HepG2 (cell line): ENCODE measurements at regions not wholly inside any gene's neighbourhood (a gene's known extent, or its start where the extent isn't known, plus 50 kb on each side); places are given as distances from the start of the nearest gene placed in this dataset.

Experiments
- ATAC-seq: fragments of 200-7000 bp; cut with Tn5 transposase; 3 replicates; pipeline ENCODE4 v1.9.1; 2020; ENCODE audit warnings: mild to moderate bottlenecking, moderate library complexity
- BruUV-seq: library from RNA; stranded (reverse); fragments of 400-500 nt; replicated peaks from 2 replicates; lab custom pipeline; 2021; lab: Mats Ljungman, UMichigan
- CTCF ChIA-PET: fragments of 300-600 bp; formaldehyde crosslinking; extraction: SDS; loops from one replicate; lab custom pipeline; 2021; ENCODE audit warnings: low total read pairs, inconsistent platforms, low intra/inter-chr PET ratio; lab: Yijun Ruan, JAX
- POLR2A ChIA-PET: fragments of 350-600 bp; sonication (Branson Sonifier 250); formaldehyde crosslinking; loops from one replicate; lab custom pipeline; 2020; ENCODE audit warnings: antibody characterized with exemption, inconsistent platforms; lab: Yijun Ruan, JAX
- DNase-seq: peaks from one replicate; pipeline ENCODE4 v3.0.0-alpha.2; 2015; ENCODE audit warnings: low spot score
- FAIRE-seq: peaks from 3 replicates; lab custom pipeline; 2011; peaks lifted over from hg19 to GRCh38; lab: Jason Lieb, UNC
- H2AFZ ChIP-seq: one replicate; pipeline ENCODE4 v1.6.1; 2011; ENCODE audit warnings: low read length, inconsistent platforms
- H3K27ac ChIP-seq: fragments of 300-600 bp; 3 replicates; pipeline ENCODE4 v1.8.0; 2011; ENCODE audit warnings: mixed run types, mild to moderate bottlenecking, mixed read lengths, low read length, inconsistent platforms; ENCODE audit not compliant: insufficient read depth; ENCODE audit errors: extremely low read length
- H3K27me3 ChIP-seq, 2 experiments: fragments of 200-600 bp in 1 of 2; 2 replicates in 1 of 2; 3 replicates in 1 of 2; pipeline versions ENCODE4 v1.6.0 to v1.8.0; 2011; ENCODE audit warnings: low read length in 2 of 2, mild to moderate bottlenecking in 2 of 2, moderate library complexity in 2 of 2, inconsistent platforms in 1 of 2; ENCODE audit not compliant: insufficient read depth in 2 of 2, control insufficient read depth in 1 of 2
- H3K36me3 ChIP-seq, 2 experiments: fragments of 200-600 bp in 1 of 2; replicated peaks in 1 of 2; 2 replicates in 1 of 2; 3 replicates in 1 of 2; pipeline versions ENCODE4 v1.5.1 to v1.8.0; 2011; ENCODE audit warnings: low read length in 2 of 2, inconsistent platforms in 1 of 2; ENCODE audit not compliant: insufficient read depth in 2 of 2, control insufficient read depth in 1 of 2
- H3K4me1 ChIP-seq: 2 replicates; pipeline ENCODE4 v1.5.1; 2012; ENCODE audit warnings: low read length, inconsistent platforms; ENCODE audit not compliant: insufficient read depth
- H3K4me2 ChIP-seq: 2 replicates; pipeline ENCODE4 v1.6.0; 2011; ENCODE audit warnings: low read depth, low read length, inconsistent platforms
- H3K4me3 ChIP-seq, 3 experiments: fragments of 200-600 bp in 1 of 3; sonication (generic), shearing (Covaris generic) in 1 of 3; replicated peaks in 1 of 3; 2 replicates each; pipeline ENCODE4 v1.5.1; 2011 to 2016; ENCODE audit warnings: low read length in 3 of 3, inconsistent platforms in 2 of 3, low read depth in 2 of 3, mild to moderate bottlenecking in 2 of 3, control low read depth in 1 of 3, mixed read lengths in 1 of 3; ENCODE audit not compliant: insufficient read depth in 1 of 3
- H3K79me2 ChIP-seq: one replicate; pipeline ENCODE4 v1.6.1; 2011; ENCODE audit warnings: low read length, inconsistent platforms; ENCODE audit not compliant: insufficient read depth
- H3K9ac ChIP-seq: 2 replicates; pipeline ENCODE4 v1.6.0; 2011; ENCODE audit warnings: mild to moderate bottlenecking, low read depth, low read length, inconsistent platforms; ENCODE audit not compliant: insufficient read depth
- H3K9me3 ChIP-seq: 2 replicates; pipeline ENCODE4 v1.5.1; 2012; ENCODE audit warnings: mild to moderate bottlenecking, low read length
- H4K20me1 ChIP-seq: 2 replicates; pipeline ENCODE4 v1.6.0; 2011; ENCODE audit warnings: inconsistent platforms, mild to moderate bottlenecking, low read length, moderate library complexity; ENCODE audit not compliant: insufficient read depth
- AKAP8 ChIP-seq: sonication (generic); formaldehyde crosslinking; IDR thresholded peaks from 2 replicates; pipeline ENCODE4 v1.5.1; 2020; ENCODE audit warnings: mild to moderate bottlenecking, missing genetic modification reagents
- BRF2 ChIP-seq: sonication (generic); formaldehyde crosslinking; IDR thresholded peaks from 2 replicates; pipeline ENCODE4 v1.8.1; 2022; ENCODE audit warnings: mild to moderate bottlenecking, missing genetic modification reagents
- CHD2 ChIP-seq: IDR thresholded peaks from 2 replicates; pipeline ENCODE4 v1.6.1; 2011; ENCODE audit warnings: low read depth, low read length, improper control_type of control experiment
- FOXK1 ChIP-seq: sonication (generic); formaldehyde crosslinking; IDR thresholded peaks from 2 replicates; pipeline ENCODE4 v1.4.0; 2020; ENCODE audit warnings: low read depth, missing genetic modification reagents, borderline replicate concordance
- HNRNPH1 ChIP-seq: fragments of 200-400 bp; formaldehyde crosslinking; optimal IDR thresholded peaks from 2 replicates; pipeline ENCODE3; 2017; ENCODE audit warnings: mild to moderate bottlenecking, low read depth, low read length
- MAFG ChIP-seq: sonication (generic); formaldehyde crosslinking; IDR thresholded peaks from 2 replicates; pipeline ENCODE4 v1.5.1; 2020; ENCODE audit warnings: mild to moderate bottlenecking, missing genetic modification reagents
- MAZ ChIP-seq, 2 experiments: sonication (generic) in 1 of 2; formaldehyde crosslinking in 1 of 2; IDR thresholded peaks; 2 replicates each; pipeline versions ENCODE4 v1.5.0 to v1.6.1; 2012 to 2020; ENCODE audit warnings: low read depth in 2 of 2, mild to moderate bottlenecking in 2 of 2, borderline replicate concordance in 1 of 2, improper control_type of control experiment in 1 of 2, low read length in 1 of 2, missing genetic modification reagents in 1 of 2, moderate library complexity in 1 of 2
- MXI1 ChIP-seq: IDR thresholded peaks from 3 replicates; pipeline ENCODE4 v1.6.1; 2012; ENCODE audit warnings: low read depth, low read length, inconsistent platforms, borderline replicate concordance
- NBN ChIP-seq: fragments of 450-650 bp; conservative IDR thresholded peaks from 2 replicates; pipeline ENCODE4 v1.6.1; 2017
- TOE1 ChIP-seq: sonication (generic); formaldehyde crosslinking; IDR thresholded peaks from 2 replicates; pipeline ENCODE4 v1.4.0; 2020; ENCODE audit warnings: mild to moderate bottlenecking, missing genetic modification reagents
- TOPORS ChIP-seq: sonication (generic); formaldehyde crosslinking; IDR thresholded peaks from 2 replicates; pipeline ENCODE4 v1.8.0; 2023; ENCODE audit warnings: mild to moderate bottlenecking, missing genetic modification reagents
- TSC22D2 ChIP-seq: sonication (generic); formaldehyde crosslinking; IDR thresholded peaks from 2 replicates; pipeline ENCODE4 v1.5.1; 2020; ENCODE audit warnings: missing genetic modification reagents, mild to moderate bottlenecking, borderline replicate concordance
- YEATS4 ChIP-seq: sonication (generic); formaldehyde crosslinking; IDR thresholded peaks from 2 replicates; pipeline ENCODE4 v1.4.0; 2020; ENCODE audit warnings: missing genetic modification reagents, borderline replicate concordance
- ZBTB33 ChIP-seq: sonication (generic); formaldehyde crosslinking; IDR thresholded peaks from 2 replicates; pipeline ENCODE4 v1.4.0; 2020; ENCODE audit warnings: missing genetic modification reagents
- ZFP36L2 ChIP-seq: sonication (generic); formaldehyde crosslinking; IDR thresholded peaks from 2 replicates; pipeline ENCODE4 v1.4.0; 2020; ENCODE audit warnings: missing genetic modification reagents
- ZNF18 ChIP-seq: sonication (generic); formaldehyde crosslinking; IDR thresholded peaks from 2 replicates; pipeline ENCODE4 v1.8.0; 2022; ENCODE audit warnings: mild to moderate bottlenecking, missing genetic modification reagents; ENCODE audit not compliant: insufficient replicate concordance
- ZNF672 ChIP-seq: sonication (generic); formaldehyde crosslinking; IDR thresholded peaks from 2 replicates; pipeline ENCODE4 v1.8.1; 2022; ENCODE audit warnings: missing genetic modification reagents
- WGBS: methylation state at CpG from one replicate; pipeline ENCODE4 v1.1.6; 2017; ENCODE audit warnings: low lambda C conversion rate; 5-methylcytosine and 5-hydroxymethylcytosine counted together
- in situ Hi-C: cut with HindIII; loops from 2 replicates; pipeline ENCODE4 v1.10.0; 2017; ENCODE audit warnings: low pct_unique_long_range_greater_than_20kb; ENCODE audit not compliant: extremely low pct_ligation_motif_present
- intact Hi-C: fragments of 100-400 bp; cut with micrococcal nuclease; formaldehyde crosslinking; loops from one replicate; pipeline ENCODE4 v1.10.0; 2022; ENCODE audit not compliant: unreplicated experiment
- TF ChIP-seq, protein P1 (sequence below): conservative IDR thresholded peaks from 2 replicates; pipeline ENCODE4 v1.6.1; 2018; ENCODE audit warnings: missing genetic modification reagents
- TF ChIP-seq, protein P2 (sequence below), 2 experiments: fragments of 450-650 bp in 1 of 2; sonication (generic) in 1 of 2; formaldehyde crosslinking; IDR thresholded peaks; 2 replicates each; pipeline versions ENCODE4 v1.5.0 to v1.8.0; 2020 to 2022; ENCODE audit warnings: mild to moderate bottlenecking in 1 of 2, missing genetic modification reagents in 1 of 2

- ATAC-seq, result no peak
- Histone ChIP-seq H3K4me2 (no peak overlapping the region), H2AFZ (no peak overlapping the region), H3K27me3 (0 out of 5 replicates have a peak, but pooled peaks cover 0 to 4% of the 10 kb centered on the region in 2 experiments), H4K20me1 (no peaks in the 10 kb centered on the region), H3K36me3 (no peaks in the 10 kb centered on the region), H3K27ac (no peak overlapping the region), H3K9me3 (peaks cover 25% of the 10 kb centered on the region; the same call in 1 of the 2 replicates), H3K79me2 (no peaks in the 10 kb centered on the region), H3K9ac (no peak overlapping the region), H3K4me1 (no peaks in the 10 kb centered on the region), H3K4me3 (no peak overlapping the region)
- no peak for DNase-seq
- POLR2A ChIA-PET, result no interaction called here
- no peak for FAIRE-seq
- 0% methylated on average over 1 of the region's 1 CpG for WGBS
- CTCF ChIA-PET, result no interaction called here
- intact Hi-C loops (no loop called here), in situ Hi-C loops (no loop called here)
- no TSS peak for BruUV-seq
- no peak for TF ChIP-seq HNRNPH1
- TF ChIP-seq MAZ (IDR thresholded peaks at IDR 0.05; ENCODE audit: borderline replicate concordance, low read depth, low read length), result no peak
- no peak for TF ChIP-seq MAZ (CRISPR knock-in tag; IDR thresholded peaks at IDR 0.05; ENCODE audit: low read depth)
- no peak for TF ChIP-seq YEATS4 (CRISPR knock-in tag)
- no peak for TF ChIP-seq MXI1
- no peak for TF ChIP-seq CHD2
- no peak for TF ChIP-seq TOPORS (CRISPR knock-in tag)
- no peak for TF ChIP-seq ZFP36L2 (CRISPR knock-in tag)
- TF ChIP-seq MAFG (CRISPR knock-in tag), result no peak
- TF ChIP-seq, protein P1, sequence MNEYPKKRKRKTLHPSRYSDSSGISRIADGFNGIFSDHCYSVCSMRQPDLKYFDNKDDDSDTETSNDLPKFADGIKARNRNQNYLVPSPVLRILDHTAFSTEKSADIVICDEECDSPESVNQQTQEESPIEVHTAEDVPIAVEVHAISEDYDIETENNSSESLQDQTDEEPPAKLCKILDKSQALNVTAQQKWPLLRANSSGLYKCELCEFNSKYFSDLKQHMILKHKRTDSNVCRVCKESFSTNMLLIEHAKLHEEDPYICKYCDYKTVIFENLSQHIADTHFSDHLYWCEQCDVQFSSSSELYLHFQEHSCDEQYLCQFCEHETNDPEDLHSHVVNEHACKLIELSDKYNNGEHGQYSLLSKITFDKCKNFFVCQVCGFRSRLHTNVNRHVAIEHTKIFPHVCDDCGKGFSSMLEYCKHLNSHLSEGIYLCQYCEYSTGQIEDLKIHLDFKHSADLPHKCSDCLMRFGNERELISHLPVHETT (CRISPR knock-in tag), result no peak
- no peak for TF ChIP-seq NBN
- TF ChIP-seq ZBTB33 (CRISPR knock-in tag), result no peak
- TF ChIP-seq FOXK1 (CRISPR knock-in tag), result no peak
- TF ChIP-seq, protein P2, sequence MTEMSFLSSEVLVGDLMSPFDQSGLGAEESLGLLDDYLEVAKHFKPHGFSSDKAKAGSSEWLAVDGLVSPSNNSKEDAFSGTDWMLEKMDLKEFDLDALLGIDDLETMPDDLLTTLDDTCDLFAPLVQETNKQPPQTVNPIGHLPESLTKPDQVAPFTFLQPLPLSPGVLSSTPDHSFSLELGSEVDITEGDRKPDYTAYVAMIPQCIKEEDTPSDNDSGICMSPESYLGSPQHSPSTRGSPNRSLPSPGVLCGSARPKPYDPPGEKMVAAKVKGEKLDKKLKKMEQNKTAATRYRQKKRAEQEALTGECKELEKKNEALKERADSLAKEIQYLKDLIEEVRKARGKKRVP (CRISPR knock-in tag; IDR thresholded peaks at IDR 0.05), result no peak
- no peak for TF ChIP-seq TSC22D2
- TF ChIP-seq ZNF18 (CRISPR knock-in tag), result no peak
- no peak for TF ChIP-seq TOE1 (CRISPR knock-in tag)
- no peak for TF ChIP-seq BRF2 (CRISPR knock-in tag)
- TF ChIP-seq AKAP8 (CRISPR knock-in tag), result no peak
- no peak for TF ChIP-seq ZNF672 (CRISPR knock-in tag)
Measured at GRCh38 chr6:4308364-4308763, 173.0 kb upstream of the ECI2 start.
